CD14-positive monocyte (primary cell): ENCODE measurements at regions not wholly inside any gene's neighbourhood (a gene's known extent, or its start where the extent isn't known, plus 50 kb on each side); places are given as distances from the start of the nearest gene placed in this dataset.

ENCODE experiments used
- DNase-seq, 3 donors: peaks; one replicate each; pipeline ENCODE4 v3.0.0-alpha.2; 2011 to 2022
- H2AFZ ChIP-seq: 2 replicates; pipeline ENCODE4 v1.6.0; 2012; ENCODE audit warnings: mild to moderate bottlenecking, low read depth, low read length, inconsistent platforms; ENCODE audit not compliant: insufficient read depth, poor library complexity, severe bottlenecking
- H3K27ac ChIP-seq, 2 donors: 1 replicate in 1 of 2; 2 replicates in 1 of 2; pipeline ENCODE4 v1.5.1; 2012 to 2013; ENCODE audit warnings: low read length in 2 of 2, control low read depth in 1 of 2, inconsistent platforms in 1 of 2, low read depth in 1 of 2, mild to moderate bottlenecking in 1 of 2
- H3K27me3 ChIP-seq, 2 donors: one replicate each; pipeline versions ENCODE4 v1.6.0 to v1.6.1; 2011 to 2013; ENCODE audit warnings: low read length in 2 of 2; ENCODE audit not compliant: control insufficient read depth in 2 of 2, insufficient read depth in 2 of 2
- H3K36me3 ChIP-seq, 2 donors: replicated peaks in 1 of 2; 1 replicate in 1 of 2; 2 replicates in 1 of 2; pipeline versions ENCODE4 v1.5.1 to v1.6.1; 2012 to 2013; ENCODE audit warnings: low read length in 2 of 2, control low read depth in 1 of 2, inconsistent platforms in 1 of 2, mild to moderate bottlenecking in 1 of 2; ENCODE audit not compliant: insufficient read depth in 2 of 2, control insufficient read depth in 1 of 2
- H3K4me1 ChIP-seq, 2 donors: 1 replicate in 1 of 2; 2 replicates in 1 of 2; pipeline versions ENCODE4 v1.5.1 to v1.6.1; 2012 to 2013; ENCODE audit warnings: low read length in 2 of 2, control low read depth in 1 of 2, inconsistent platforms in 1 of 2, mild to moderate bottlenecking in 1 of 2, moderate library complexity in 1 of 2; ENCODE audit not compliant: insufficient read depth in 2 of 2, control insufficient read depth in 1 of 2
- H3K4me2 ChIP-seq: replicated peaks from 2 replicates; pipeline ENCODE3; 2012; ENCODE audit warnings: low read length, moderate library complexity, mild to moderate bottlenecking; ENCODE audit not compliant: poor library complexity, severe bottlenecking; ENCODE audit errors: extremely low read depth
- H3K4me3 ChIP-seq, 3 experiments: fragments of 200-600 bp in 1 of 3; sonication (generic) in 1 of 3; replicated peaks in 1 of 3; 1 replicate in 2 of 3; 2 replicates in 1 of 3; pipeline ENCODE4 v1.5.1; 2011 to 2013; ENCODE audit warnings: low read length in 3 of 3, mild to moderate bottlenecking in 3 of 3, control low read depth in 2 of 3, low read depth in 2 of 3, inconsistent platforms in 1 of 3, moderate library complexity in 1 of 3
- H3K79me2 ChIP-seq: 2 replicates; pipeline ENCODE4 v1.6.0; 2012; ENCODE audit warnings: mild to moderate bottlenecking, control low read depth, inconsistent platforms, low read length, moderate library complexity; ENCODE audit not compliant: insufficient read depth
- H3K9ac ChIP-seq: 2 replicates; pipeline ENCODE4 v1.6.0; 2017; ENCODE audit warnings: low read length, mild to moderate bottlenecking; ENCODE audit not compliant: insufficient read depth, poor library complexity, severe bottlenecking
- H3K9me3 ChIP-seq, 2 donors: replicated peaks in 1 of 2; 1 replicate in 1 of 2; 2 replicates in 1 of 2; pipeline versions ENCODE4 v1.5.1 to v1.6.1; 2012 to 2013; ENCODE audit warnings: low read length in 2 of 2, control low read depth in 1 of 2; ENCODE audit not compliant: control insufficient read depth in 1 of 2, insufficient read depth in 1 of 2
- H4K20me1 ChIP-seq: 2 replicates; pipeline ENCODE4 v1.6.0; 2012; ENCODE audit warnings: mild to moderate bottlenecking, low read length, control low read depth, moderate library complexity; ENCODE audit not compliant: insufficient read depth
- H3K27ac Mint-ChIP-seq, 7 donors: one replicate each; pipeline ENCODE4 v1.8.0; 2020; ENCODE audit warnings: mild to moderate bottlenecking in 7 of 7, mixed read lengths in 7 of 7, moderate library complexity in 6 of 7, inconsistent platforms in 2 of 7
- H3K27me3 Mint-ChIP-seq, 3 donors: one replicate each; pipeline ENCODE4 v1.8.0; 2021 to 2022; ENCODE audit warnings: low read depth in 3 of 3, mild to moderate bottlenecking in 3 of 3, mixed read lengths in 3 of 3, moderate library complexity in 3 of 3, inconsistent platforms in 1 of 3
- H3K36me3 Mint-ChIP-seq, 2 donors: one replicate each; pipeline ENCODE4 v1.8.0; 2020; ENCODE audit warnings: mixed read lengths in 2 of 2, inconsistent platforms in 1 of 2, mild to moderate bottlenecking in 1 of 2
- H3K4me1 Mint-ChIP-seq: one replicate; pipeline ENCODE4 v1.8.0; 2020; ENCODE audit warnings: mild to moderate bottlenecking, mixed read lengths
- H3K4me3 Mint-ChIP-seq, 2 donors: one replicate each; pipeline ENCODE4 v1.8.0; 2020; ENCODE audit warnings: mild to moderate bottlenecking in 2 of 2, mixed read lengths in 2 of 2, moderate library complexity in 1 of 2
- H3K9me3 Mint-ChIP-seq, 7 donors: one replicate each; pipeline ENCODE4 v1.8.0; 2020 to 2022; ENCODE audit warnings: mixed read lengths in 7 of 7, mild to moderate bottlenecking in 6 of 7, moderate library complexity in 6 of 7, inconsistent platforms in 2 of 7
- CTCF ChIP-seq: fragments of 200-600 bp; IDR thresholded peaks from one replicate; pipeline ENCODE4 v1.8.0; 2022; ENCODE audit warnings: antibody characterized with exemption, mild to moderate bottlenecking
- WGBS: methylation state at CpG from one replicate; pipeline ENCODE4 v1.1.5; 2013; ENCODE audit warnings: missing lambda C conversion rate; ENCODE audit not compliant: insufficient coverage; 5-methylcytosine and 5-hydroxymethylcytosine counted together
- intact Hi-C, 2 donors: fragments of 100-400 bp; cut with micrococcal nuclease; formaldehyde crosslinking; loops; one replicate each; pipeline versions ENCODE4 v1.15.0 to v1.15.1; 2023

GRCh38 chr9:15033316-15033715 lies 123.1 kb upstream of the FREM1 start:
- Histone ChIP-seq H3K27me3 (no peaks in the 10 kb centered on the region), H2AFZ (no peak overlapping the region), H3K9ac (no peak overlapping the region), H4K20me1 (no peaks in the 10 kb centered on the region), H3K4me1 (no peaks in the 10 kb centered on the region), H3K4me3 (no peak overlapping the region), H3K27ac (no peak overlapping the region), H3K9me3 (no peaks in the 10 kb centered on the region), H3K36me3 (no peaks in the 10 kb centered on the region), H3K4me2 (no peak overlapping the region), H3K79me2 (no peaks in the 10 kb centered on the region)
- H3K36me3 Mint-ChIP-seq: no peaks in the 10 kb centered on the region
- no peak overlapping the region for H3K4me3 Mint-ChIP-seq
- H3K9me3 Mint-ChIP-seq: peaks cover 0 to 11% (median 4%) of the 10 kb centered on the region in 7 donors
- no peak for TF ChIP-seq CTCF
- DNase-seq: no peak
- intact Hi-C loops: no loop called here
- no peaks in the 10 kb centered on the region for H3K4me1 Mint-ChIP-seq
- no CpG with 5 or more reads among the region's 4 CpGs for WGBS
- H3K27ac Mint-ChIP-seq: no peak overlapping the region
- H3K27me3 Mint-ChIP-seq: peaks cover 0 to 1% (median 0%) of the 10 kb centered on the region in 3 donors

GRCh38 chr9:15032860-15033259 lies 122.6 kb upstream of the FREM1 start:
- TF ChIP-seq CTCF: no peak
- intact Hi-C loops: no loop called here
- Mint-ChIP-seq H3K9me3 (peaks cover 2 to 13% (median 3%) of the 10 kb centered on the region in 7 donors), H3K27me3 (peaks cover 0 to 1% (median 0%) of the 10 kb centered on the region in 3 donors), H3K27ac (no peak overlapping the region), H3K4me3 (no peak overlapping the region), H3K36me3 (no peaks in the 10 kb centered on the region), H3K4me1 (no peaks in the 10 kb centered on the region)
- H4K20me1 ChIP-seq: no peaks in the 10 kb centered on the region
- no peaks in the 10 kb centered on the region for H3K4me1 ChIP-seq
- H3K27me3 ChIP-seq: no peaks in the 10 kb centered on the region
- no peak overlapping the region for H3K4me2 ChIP-seq
- 88% methylated on average over 1 of the region's 1 CpG for WGBS
- H3K9me3 ChIP-seq: no peaks in the 10 kb centered on the region
- H3K4me3 ChIP-seq: no peak overlapping the region
- DNase-seq: no peak
- no peak overlapping the region for H3K9ac ChIP-seq
- no peaks in the 10 kb centered on the region for H3K79me2 ChIP-seq
- H3K27ac ChIP-seq: no peak overlapping the region
- H3K36me3 ChIP-seq: no peaks in the 10 kb centered on the region
- H2AFZ ChIP-seq: no peak overlapping the region
